ACHN (cell line): ENCODE measurements at regions not wholly inside any gene's neighbourhood (a gene's known extent, or its start where the extent isn't known, plus 50 kb on each side); places are given as distances from the start of the nearest gene placed in this dataset.
"Not testable (repeated sequence)": the region's sequence is repeated elsewhere in the genome, so short reads cannot be mapped to it uniquely, and the experiment has no call there.

Experiments
- DNase-seq: peaks from one replicate; pipeline ENCODE4 v3.0.0-alpha.2; 2015
- in situ Hi-C: cut with HindIII; loops from 2 replicates; pipeline ENCODE4 v1.10.0; 2017; ENCODE audit warnings: low sequenced_read_pairs, low pct_ligation_motif_present, low pct_unique_long_range_greater_than_20kb

GRCh38 chr1:95497566-95497965, 263.6 kb downstream of the RWDD3 start:
- DNase-seq: no peak
- in situ Hi-C loops: no loop called here

- in situ Hi-C loops: no loop called here
- no peak for DNase-seq
Observed at GRCh38 chr1:95503278-95504030, 269.4 kb downstream of the RWDD3 start.

- no peak for DNase-seq
- in situ Hi-C loops: no loop called here
Observed at GRCh38 chr1:95504321-95504720, 270.3 kb downstream of the RWDD3 start.

GRCh38 chr1:95506736-95507414, 272.9 kb downstream of the RWDD3 start:
- in situ Hi-C loops: no loop called here
- DNase-seq: no peak

GRCh38 chr1:95509989-95510388, 276.0 kb downstream of the RWDD3 start:
- no peak for DNase-seq
- in situ Hi-C loops: no loop called here

- no peak for DNase-seq
- in situ Hi-C loops: no loop called here
Observed at GRCh38 chr1:95512925-95513324, 278.9 kb downstream of the RWDD3 start.

GRCh38 chr1:95517506-95517905, 283.5 kb downstream of the RWDD3 start:
- DNase-seq: no peak
- in situ Hi-C loops: no loop called here

- no peak for DNase-seq
- in situ Hi-C loops: no loop called here
Observed at GRCh38 chr1:95518310-95518709, 284.3 kb downstream of the RWDD3 start.

GRCh38 chr1:95520390-95520789, 286.4 kb downstream of the RWDD3 start:
- in situ Hi-C loops: no loop called here
- DNase-seq: no peak

- DNase-seq: no peak
- in situ Hi-C loops: no loop called here
Observed at GRCh38 chr1:95532335-95532734, 298.3 kb downstream of the RWDD3 start.

GRCh38 chr1:95534985-95535384, 301.0 kb downstream of the RWDD3 start:
- in situ Hi-C loops: no loop called here
- no peak for DNase-seq

GRCh38 chr1:95535614-95536013, 301.6 kb downstream of the RWDD3 start:
- no peak for DNase-seq
- in situ Hi-C loops: no loop called here

GRCh38 chr1:95536501-95536900, 302.5 kb downstream of the RWDD3 start:
- DNase-seq: no peak
- in situ Hi-C loops: no loop called here

GRCh38 chr1:95537176-95537575, 303.2 kb downstream of the RWDD3 start:
- in situ Hi-C loops: no loop called here
- DNase-seq: no peak

- DNase-seq, in situ Hi-C loops: not testable (repeated sequence)
Observed at GRCh38 chr1:95538242-95538641, 304.2 kb downstream of the RWDD3 start.

GRCh38 chr1:95542936-95543335, 308.9 kb downstream of the RWDD3 start:
- in situ Hi-C loops: no loop called here
- no peak for DNase-seq

GRCh38 chr1:95547005-95547404, 313.0 kb downstream of the RWDD3 start:
- DNase-seq: no peak
- in situ Hi-C loops: no loop called here

- in situ Hi-C loops: no loop called here
- DNase-seq: no peak
Observed at GRCh38 chr1:95548211-95548610, 314.2 kb downstream of the RWDD3 start.

- DNase-seq: no peak
- in situ Hi-C loops: no loop called here
Observed at GRCh38 chr1:95551201-95551600, 317.2 kb downstream of the RWDD3 start.

GRCh38 chr1:95553595-95553994, 319.6 kb downstream of the RWDD3 start:
- DNase-seq: no peak
- in situ Hi-C loops: no loop called here
